ENCODE measurements at regions not wholly inside any gene's neighbourhood (a gene's known extent, or its start where the extent isn't known, plus 50 kb on each side); places are given as distances from the start of the nearest gene placed in this dataset.

- Histone ChIP-seq H3K4me3 (ENCODE audit: low read depth, low read length) (no peak overlapping the region), H3K27ac (no peak overlapping the region), H3K4me1 (no peaks in the 10 kb centered on the region), H2AFZ (no peak overlapping the region), H3K4me2 (ENCODE audit: low read length) (no peak overlapping the region), H3K27me3 (ENCODE audit: control insufficient read depth, insufficient read depth, low read length) (no peaks in the 10 kb centered on the region), H3K36me3 (ENCODE audit: control insufficient read depth, insufficient read depth, low read length) (no peaks in the 10 kb centered on the region), H3K9ac (no peak overlapping the region), H3K79me2 (no peaks in the 10 kb centered on the region), H3K9me3 (ENCODE audit: control insufficient read depth, low read length) (no peaks in the 10 kb centered on the region)
- TF ChIP-seq CTCF (IDR thresholded peaks at IDR 0.05), result no peak
Observed at GRCh38 chr14:85276161-85276978, 253.6 kb upstream of the FLRT2 start.

GRCh38 chr14:85276979-85277228, 253.0 kb upstream of the FLRT2 start:
- Histone ChIP-seq H3K36me3 (ENCODE audit: control insufficient read depth, insufficient read depth, low read length) (no peaks in the 10 kb centered on the region), H3K79me2 (no peaks in the 10 kb centered on the region), H3K27ac (no peak overlapping the region), H3K27me3 (ENCODE audit: control insufficient read depth, insufficient read depth, low read length) (no peaks in the 10 kb centered on the region), H3K4me2 (ENCODE audit: low read length) (no peak overlapping the region), H3K4me3 (ENCODE audit: low read depth, low read length) (no peak overlapping the region), H3K9ac (no peak overlapping the region), H2AFZ (no peak overlapping the region), H3K4me1 (no peaks in the 10 kb centered on the region), H3K9me3 (ENCODE audit: control insufficient read depth, low read length) (no peaks in the 10 kb centered on the region)
- TF ChIP-seq CTCF (IDR thresholded peaks at IDR 0.05), result no peak

GRCh38 chr14:85279407-85279806, 250.5 kb upstream of the FLRT2 start:
- H3K36me3 ChIP-seq (ENCODE audit: control insufficient read depth, insufficient read depth, low read length), result no peaks in the 10 kb centered on the region
- H3K4me2 ChIP-seq (ENCODE audit: low read length), result no peak overlapping the region
- H3K9ac ChIP-seq, result no peak overlapping the region
- no peak overlapping the region for H3K27ac ChIP-seq
- no peak overlapping the region for H3K4me3 ChIP-seq (ENCODE audit: low read depth, low read length)
- H3K79me2 ChIP-seq, result no peaks in the 10 kb centered on the region
- H3K9me3 ChIP-seq (ENCODE audit: control insufficient read depth, low read length), result no peaks in the 10 kb centered on the region
- no peak for TF ChIP-seq CTCF (IDR thresholded peaks at IDR 0.05)
- H3K27me3 ChIP-seq (ENCODE audit: control insufficient read depth, insufficient read depth, low read length), result no peaks in the 10 kb centered on the region
- H3K4me1 ChIP-seq, result no peaks in the 10 kb centered on the region
- H2AFZ ChIP-seq, result no peak overlapping the region

- H3K79me2 ChIP-seq, result no peaks in the 10 kb centered on the region
- TF ChIP-seq CTCF (IDR thresholded peaks at IDR 0.05), result no peak
- H3K36me3 ChIP-seq (ENCODE audit: control insufficient read depth, insufficient read depth, low read length), result no peaks in the 10 kb centered on the region
- no peak overlapping the region for H3K9ac ChIP-seq
- no peak overlapping the region for H3K4me3 ChIP-seq (ENCODE audit: low read depth, low read length)
- no peaks in the 10 kb centered on the region for H3K4me1 ChIP-seq
- H3K27ac ChIP-seq, result no peak overlapping the region
- H3K27me3 ChIP-seq (ENCODE audit: control insufficient read depth, insufficient read depth, low read length), result no peaks in the 10 kb centered on the region
- H3K4me2 ChIP-seq (ENCODE audit: low read length), result no peak overlapping the region
- no peaks in the 10 kb centered on the region for H3K9me3 ChIP-seq (ENCODE audit: control insufficient read depth, low read length)
- H2AFZ ChIP-seq, result no peak overlapping the region
Observed at GRCh38 chr14:85280074-85280473, 249.9 kb upstream of the FLRT2 start.

GRCh38 chr14:85281921-85282320, 248.0 kb upstream of the FLRT2 start:
- Histone ChIP-seq H2AFZ (no peak overlapping the region), H3K4me3 (ENCODE audit: low read depth, low read length) (no peak overlapping the region), H3K9ac (no peak overlapping the region), H3K36me3 (ENCODE audit: control insufficient read depth, insufficient read depth, low read length) (no peaks in the 10 kb centered on the region), H3K27ac (no peak overlapping the region), H3K4me2 (ENCODE audit: low read length) (no peak overlapping the region), H3K4me1 (no peaks in the 10 kb centered on the region), H3K79me2 (no peaks in the 10 kb centered on the region), H3K27me3 (ENCODE audit: control insufficient read depth, insufficient read depth, low read length) (no peaks in the 10 kb centered on the region), H3K9me3 (ENCODE audit: control insufficient read depth, low read length) (no peaks in the 10 kb centered on the region)
- no peak for TF ChIP-seq CTCF (IDR thresholded peaks at IDR 0.05)
